HUES6 (cell line): ENCODE measurements at regions not wholly inside any gene's neighbourhood (a gene's known extent, or its start where the extent isn't known, plus 50 kb on each side); places are given as distances from the start of the nearest gene placed in this dataset.

Experiments
- H3K27ac ChIP-seq: 2 replicates; pipeline ENCODE4 v1.7.0; 2013; ENCODE audit warnings: low read depth, mild to moderate bottlenecking, low read length, inconsistent platforms
- H3K27me3 ChIP-seq: 2 replicates; pipeline ENCODE4 v1.6.1; 2013; ENCODE audit warnings: low read length; ENCODE audit not compliant: control insufficient read depth, insufficient read depth
- H3K36me3 ChIP-seq: 2 replicates; pipeline ENCODE4 v1.6.1; 2013; ENCODE audit warnings: low read length; ENCODE audit not compliant: control insufficient read depth, insufficient read depth
- H3K4me1 ChIP-seq: 2 replicates; pipeline ENCODE4 v1.6.1; 2013; ENCODE audit warnings: low read length; ENCODE audit not compliant: control insufficient read depth, insufficient read depth
- H3K4me3 ChIP-seq: 2 replicates; pipeline ENCODE4 v1.5.1; 2013; ENCODE audit warnings: low read depth, low read length
- H3K9ac ChIP-seq: one replicate; pipeline ENCODE4 v1.6.1; 2013; ENCODE audit warnings: mild to moderate bottlenecking, low read length
- H3K9me3 ChIP-seq: 2 replicates; pipeline ENCODE4 v1.6.1; 2013; ENCODE audit warnings: low read depth, low read length; ENCODE audit not compliant: control insufficient read depth, insufficient read depth

DNA sequence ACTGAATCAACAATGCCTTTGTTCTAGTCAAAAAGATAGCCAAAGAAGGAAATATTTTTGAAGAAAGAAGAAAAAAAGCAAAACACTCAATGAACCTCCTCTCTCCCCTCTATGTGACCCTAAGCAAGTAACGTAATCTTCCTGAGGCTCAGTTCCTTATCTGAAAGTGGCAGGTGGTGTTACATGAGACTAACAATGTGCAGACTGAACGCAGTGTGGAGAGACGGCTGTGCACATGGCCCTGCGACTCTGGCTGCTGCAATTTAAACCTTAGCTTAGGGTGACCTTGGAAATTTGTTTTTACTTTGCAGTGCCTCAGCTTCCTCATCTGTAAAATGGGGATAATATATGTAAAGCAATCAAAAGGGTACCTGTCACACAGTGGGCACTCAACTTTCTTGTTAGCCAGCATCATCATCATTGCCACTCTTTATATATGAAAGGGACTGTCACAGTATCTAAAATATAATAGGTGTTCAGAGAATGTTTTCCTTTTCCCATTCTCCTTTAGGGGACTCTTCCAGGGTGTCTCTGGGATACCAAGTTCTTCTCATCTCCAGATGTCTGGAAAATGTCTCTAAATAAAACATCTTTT is 100.1 kb upstream of the JUN start:
- H3K4me3 ChIP-seq, result no peak overlapping the region
- H3K27ac ChIP-seq, result no peak overlapping the region

DNA sequence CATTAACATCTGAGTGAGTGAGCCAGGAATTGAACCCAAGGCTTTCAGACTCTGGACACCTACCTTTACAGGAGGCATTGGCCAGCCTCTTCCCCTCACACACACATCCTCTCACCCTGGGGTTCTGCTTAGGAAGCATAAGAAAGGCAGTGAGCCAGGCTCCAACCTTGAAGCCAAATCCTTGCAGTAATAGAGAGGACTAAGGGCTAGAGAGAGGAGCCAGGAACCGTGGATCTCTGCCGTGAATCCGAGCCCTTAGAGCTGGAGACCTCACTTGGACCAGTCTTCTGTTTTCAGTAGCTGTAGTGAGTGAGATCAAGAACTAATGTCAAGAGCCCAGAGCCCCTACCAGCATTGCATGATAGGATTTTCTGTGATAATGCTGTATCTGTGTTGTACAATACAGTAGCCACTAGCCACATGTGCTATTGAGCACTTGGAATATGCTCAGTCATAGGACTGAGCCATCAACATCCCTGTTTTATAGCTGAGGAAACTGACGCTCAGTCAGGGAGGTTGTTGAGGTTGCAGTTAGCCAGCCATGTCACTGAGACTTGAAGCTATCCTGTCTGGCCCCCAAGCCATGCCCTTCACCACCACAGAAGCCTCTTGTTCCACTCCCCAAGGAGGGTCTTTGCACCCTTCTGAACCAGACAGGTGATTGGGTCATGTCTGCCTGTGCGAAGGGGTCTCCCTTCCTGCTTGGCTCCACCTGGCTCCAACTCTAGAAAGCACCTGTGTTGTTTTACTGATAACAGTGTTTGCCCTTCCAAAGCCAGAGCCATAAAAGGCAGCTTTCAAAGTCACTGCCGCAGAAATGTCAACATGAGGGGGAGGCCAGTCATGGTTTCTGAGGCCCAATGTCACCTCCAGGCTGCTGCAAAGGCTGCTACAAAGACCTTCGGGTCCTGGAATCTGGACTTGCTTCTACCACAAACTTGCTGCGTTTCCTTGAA is 101.1 kb upstream of the JUN start:
- Histone ChIP-seq H3K36me3 (no peaks in the 10 kb centered on the region), H3K9ac (no peak overlapping the region), H3K4me1 (peaks cover 8% of the 10 kb centered on the region), H3K27ac (no peak overlapping the region), H3K4me3 (no peak overlapping the region), H3K9me3 (no peaks in the 10 kb centered on the region), H3K27me3 (no peaks in the 10 kb centered on the region)

More for the DNA sequence above, 100.1 kb upstream of the JUN start:
- H3K9ac ChIP-seq, result no peak overlapping the region
- no peaks in the 10 kb centered on the region for H3K36me3 ChIP-seq
- H3K9me3 ChIP-seq, result no peaks in the 10 kb centered on the region
- H3K27me3 ChIP-seq, result no peaks in the 10 kb centered on the region
- H3K4me1 ChIP-seq, result peaks cover 8% of the 10 kb centered on the region

DNA sequence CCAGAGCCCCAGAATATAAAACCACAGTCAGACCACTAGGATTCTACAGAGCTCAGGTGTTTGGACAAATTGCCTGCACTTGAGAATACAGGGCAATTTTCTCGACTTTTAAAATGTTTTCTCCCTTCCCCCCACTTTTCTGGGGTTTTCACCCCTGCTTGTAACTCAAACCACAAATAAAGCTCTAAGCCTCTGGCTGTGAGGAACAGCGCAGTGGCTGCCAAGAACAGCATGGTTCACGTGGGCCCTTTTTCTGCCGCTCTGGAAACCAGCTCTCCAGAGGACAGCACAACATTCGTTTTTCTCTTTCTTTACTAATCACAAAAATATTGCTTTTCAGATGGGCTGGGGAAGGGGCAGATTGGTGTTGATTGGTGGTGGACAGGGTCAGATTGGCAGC is 102.2 kb upstream of the JUN start:
- no peak overlapping the region for H3K27ac ChIP-seq
- no peaks in the 10 kb centered on the region for H3K27me3 ChIP-seq
- H3K4me1 ChIP-seq, result peaks cover 8% of the 10 kb centered on the region
- H3K36me3 ChIP-seq, result no peaks in the 10 kb centered on the region
- no peak overlapping the region for H3K4me3 ChIP-seq
- H3K9ac ChIP-seq, result no peak overlapping the region
- H3K9me3 ChIP-seq, result no peaks in the 10 kb centered on the region

DNA sequence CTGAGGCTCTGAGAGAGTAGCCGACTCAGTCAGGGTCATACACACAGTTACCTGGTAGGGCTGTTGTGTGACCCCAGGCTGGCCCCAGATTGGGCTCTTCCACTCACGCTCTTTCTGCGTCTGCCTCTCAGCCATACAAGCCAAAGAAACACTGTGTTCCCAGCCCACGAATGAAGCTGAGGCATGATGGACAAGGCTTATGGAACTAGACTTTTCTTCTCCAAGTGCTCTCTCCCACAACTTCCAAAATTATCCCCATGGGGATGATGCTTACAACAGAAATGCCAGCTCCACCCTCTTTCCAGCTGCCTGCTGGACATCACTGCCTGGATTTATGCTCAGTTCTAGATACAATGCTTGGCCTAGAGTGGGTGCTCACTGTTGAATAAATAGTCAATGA is 102.8 kb upstream of the JUN start:
- H3K4me3 ChIP-seq, result no peak overlapping the region
- no peak overlapping the region for H3K9ac ChIP-seq
- H3K27ac ChIP-seq, result no peak overlapping the region
- no peaks in the 10 kb centered on the region for H3K36me3 ChIP-seq
- H3K27me3 ChIP-seq, result no peaks in the 10 kb centered on the region
- no peaks in the 10 kb centered on the region for H3K9me3 ChIP-seq
- peaks cover 8% of the 10 kb centered on the region for H3K4me1 ChIP-seq

DNA sequence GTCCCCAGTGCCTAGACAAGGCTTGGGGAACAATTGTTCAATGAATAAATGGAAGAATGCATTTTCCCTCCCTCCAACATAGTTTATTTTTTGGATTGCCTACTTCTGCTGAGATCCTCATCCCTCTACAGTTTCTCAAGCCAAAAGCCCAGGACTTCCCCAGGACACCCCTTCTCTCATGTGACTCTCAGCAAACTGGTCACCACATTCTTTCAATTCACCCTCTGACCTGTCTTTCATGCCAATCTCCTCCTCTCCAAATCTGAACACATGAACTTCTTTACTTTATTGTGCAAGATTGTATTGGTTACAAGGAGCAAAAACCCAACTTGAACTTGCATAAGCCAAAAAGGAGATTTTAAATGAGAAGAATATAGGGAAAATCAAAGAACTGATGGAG is 103.2 kb upstream of the JUN start:
- Histone ChIP-seq H3K9me3 (no peaks in the 10 kb centered on the region), H3K9ac (no peak overlapping the region), H3K4me1 (peaks cover 8% of the 10 kb centered on the region), H3K4me3 (no peak overlapping the region), H3K36me3 (no peaks in the 10 kb centered on the region), H3K27ac (no peak overlapping the region), H3K27me3 (no peaks in the 10 kb centered on the region)

DNA sequence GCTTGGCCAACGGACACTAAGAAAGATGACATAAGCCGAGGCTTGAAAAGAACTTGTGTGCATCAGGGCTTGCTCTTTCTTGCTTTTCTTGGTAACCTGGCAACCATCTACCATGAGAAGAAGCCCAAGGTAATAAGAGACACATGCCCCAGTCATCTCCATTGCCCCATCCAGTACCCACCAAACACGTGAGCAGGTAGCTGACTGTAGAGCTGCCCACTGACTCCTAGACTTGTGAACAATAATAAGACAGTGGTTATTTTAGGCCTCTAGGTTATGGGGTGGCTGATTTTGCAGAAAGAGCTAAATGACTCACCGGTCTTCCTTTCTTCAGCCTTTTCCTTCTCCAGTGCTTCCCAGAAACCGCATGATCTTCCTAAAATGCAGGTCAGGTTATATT is 105.0 kb upstream of the JUN start:
- no peaks in the 10 kb centered on the region for H3K9me3 ChIP-seq
- no peaks in the 10 kb centered on the region for H3K4me1 ChIP-seq
- H3K36me3 ChIP-seq, result no peaks in the 10 kb centered on the region
- H3K27ac ChIP-seq, result no peak overlapping the region
- H3K4me3 ChIP-seq, result no peak overlapping the region
- no peaks in the 10 kb centered on the region for H3K27me3 ChIP-seq
- no peak overlapping the region for H3K9ac ChIP-seq

DNA sequence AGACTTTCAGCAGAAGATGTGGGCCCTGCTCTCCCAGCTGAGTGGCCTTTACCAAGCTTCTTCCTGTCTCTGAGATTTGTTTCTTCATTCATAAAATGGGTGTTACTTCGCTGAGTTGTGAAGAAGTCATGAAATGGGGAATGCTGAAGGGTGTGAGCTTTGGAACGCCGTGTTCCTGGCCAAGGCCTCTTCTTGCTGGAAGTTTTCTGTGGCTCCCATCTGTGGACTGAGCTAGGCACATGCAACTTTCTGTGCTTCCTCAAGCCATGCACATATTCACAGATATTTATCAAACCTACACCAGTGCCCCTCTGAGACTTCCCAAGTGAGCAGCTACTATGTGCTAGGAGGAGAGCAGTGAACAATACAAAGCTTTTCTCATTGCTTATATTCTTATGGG is 106.3 kb upstream of the JUN start:
- H3K27ac ChIP-seq, result no peak overlapping the region
- H3K4me1 ChIP-seq, result no peaks in the 10 kb centered on the region
- H3K9ac ChIP-seq, result no peak overlapping the region
- no peaks in the 10 kb centered on the region for H3K27me3 ChIP-seq
- H3K9me3 ChIP-seq, result no peaks in the 10 kb centered on the region
- H3K36me3 ChIP-seq, result no peaks in the 10 kb centered on the region
- no peak overlapping the region for H3K4me3 ChIP-seq

DNA sequence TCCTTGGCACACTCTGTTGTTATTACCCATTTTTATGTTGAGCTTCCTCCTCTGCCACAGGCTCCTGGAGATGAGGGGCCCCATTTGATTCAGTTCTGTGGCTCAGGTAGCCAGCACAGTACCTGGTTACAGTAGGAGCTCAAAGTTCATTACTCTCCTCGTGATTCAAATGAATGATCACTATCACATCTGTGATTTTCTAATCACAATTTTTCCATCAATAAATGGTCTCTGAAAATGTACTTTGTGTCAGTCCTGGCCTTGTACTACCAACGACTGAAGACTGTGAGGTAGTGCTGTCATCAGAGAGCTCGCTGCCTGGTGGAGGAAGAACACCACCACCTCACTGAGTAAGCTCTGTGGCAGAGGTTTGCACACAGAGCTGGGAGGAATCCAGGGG is 106.8 kb upstream of the JUN start:
- no peaks in the 10 kb centered on the region for H3K9me3 ChIP-seq
- no peak overlapping the region for H3K27ac ChIP-seq
- no peak overlapping the region for H3K9ac ChIP-seq
- H3K4me3 ChIP-seq, result no peak overlapping the region
- H3K36me3 ChIP-seq, result no peaks in the 10 kb centered on the region
- H3K4me1 ChIP-seq, result no peaks in the 10 kb centered on the region; the same call in 1 of the 2 replicates
- H3K27me3 ChIP-seq, result no peaks in the 10 kb centered on the region

DNA sequence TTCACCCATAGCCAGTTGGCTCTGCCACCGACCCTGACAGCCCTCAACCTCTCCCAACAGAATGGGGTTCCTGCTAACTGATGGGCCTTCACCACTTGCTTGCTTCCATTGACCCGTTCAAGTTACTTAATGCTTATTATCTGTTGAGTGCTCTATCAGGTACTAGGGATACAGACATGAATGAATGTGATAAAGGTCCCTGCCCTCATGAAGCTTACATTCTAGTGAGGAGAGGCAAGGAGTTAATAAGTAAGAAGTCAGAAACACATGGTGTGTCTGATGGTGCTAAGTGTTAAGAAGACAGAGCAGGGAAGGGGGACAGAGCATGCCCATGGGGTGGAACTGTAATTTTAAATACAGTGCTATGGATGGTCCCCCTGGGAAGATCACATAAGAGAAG is 107.5 kb upstream of the JUN start:
- no peak overlapping the region for H3K4me3 ChIP-seq
- H3K27ac ChIP-seq, result no peak overlapping the region
- peaks cover 5% of the 10 kb centered on the region; the same call in 1 of the 2 replicates for H3K4me1 ChIP-seq
- no peaks in the 10 kb centered on the region for H3K27me3 ChIP-seq
- H3K9ac ChIP-seq, result no peak overlapping the region
- no peaks in the 10 kb centered on the region for H3K9me3 ChIP-seq
- no peaks in the 10 kb centered on the region for H3K36me3 ChIP-seq

DNA sequence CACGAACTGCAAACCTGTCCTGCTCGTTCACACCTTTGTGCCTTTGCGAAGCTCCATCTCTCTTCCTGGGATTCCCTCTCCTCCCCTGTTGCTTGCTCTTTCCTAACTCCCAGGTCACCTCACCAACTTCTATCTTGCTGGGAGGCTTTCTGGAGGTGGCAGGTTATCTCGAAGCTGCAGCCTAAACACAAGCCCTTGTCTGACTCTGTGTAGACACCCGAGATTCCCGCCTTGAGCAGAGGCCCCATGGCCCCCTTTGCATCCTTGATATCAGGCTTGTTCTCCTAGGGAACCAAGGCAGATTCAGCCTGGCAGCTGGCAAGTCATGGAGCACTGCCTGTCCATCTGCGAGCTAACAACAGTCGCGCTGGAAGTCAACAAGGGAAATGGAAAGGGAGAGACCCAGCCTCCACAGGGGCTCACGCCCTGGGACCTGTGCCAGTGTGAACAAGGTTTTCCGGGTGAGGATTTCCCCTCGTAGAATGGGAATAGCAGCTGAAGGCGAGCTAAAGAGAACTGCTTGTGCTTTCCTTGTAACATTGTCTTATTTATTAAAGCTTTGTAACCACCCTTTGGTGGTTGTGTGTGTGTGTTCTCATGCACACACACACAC is 109.5 kb upstream of the JUN start:
- no peak overlapping the region for H3K4me3 ChIP-seq
- H3K36me3 ChIP-seq, result no peaks in the 10 kb centered on the region
- no peaks in the 10 kb centered on the region for H3K9me3 ChIP-seq
- H3K27ac ChIP-seq, result no peak overlapping the region
- no peaks in the 10 kb centered on the region for H3K27me3 ChIP-seq
- H3K9ac ChIP-seq, result no peak overlapping the region
- H3K4me1 ChIP-seq, result peaks cover 12% of the 10 kb centered on the region

DNA sequence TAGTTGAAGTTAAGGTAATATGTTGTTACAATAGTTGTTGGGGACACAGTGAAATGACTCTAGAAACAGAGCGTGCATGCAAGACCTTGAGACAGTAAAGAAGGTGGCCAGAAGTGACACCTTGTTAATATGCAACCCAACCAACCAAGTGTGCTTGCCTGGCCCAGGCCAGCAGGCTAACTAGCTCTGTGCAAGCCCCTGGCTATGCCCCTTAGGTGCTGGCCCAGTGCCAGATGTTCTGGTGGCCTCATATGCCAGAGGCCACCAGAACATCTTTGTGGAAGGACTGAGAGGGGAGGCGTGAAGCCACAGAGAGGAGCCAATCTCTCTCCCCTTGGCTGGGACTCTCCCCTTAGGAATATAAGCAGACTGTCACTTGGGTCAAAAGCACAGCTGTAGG is 111.2 kb upstream of the JUN start:
- no peak overlapping the region for H3K27ac ChIP-seq
- peaks cover 23% of the 10 kb centered on the region for H3K4me1 ChIP-seq
- H3K9me3 ChIP-seq, result no peaks in the 10 kb centered on the region
- no peak overlapping the region for H3K9ac ChIP-seq
- H3K27me3 ChIP-seq, result no peaks in the 10 kb centered on the region
- no peak overlapping the region for H3K4me3 ChIP-seq
- H3K36me3 ChIP-seq, result no peaks in the 10 kb centered on the region
